ENCODE measurements at regions not wholly inside any gene's neighbourhood (a gene's known extent, or its start where the extent isn't known, plus 50 kb on each side); places are given as distances from the start of the nearest gene placed in this dataset.
A peak's percentile ranks its signal among the peaks of the same experiment; 100 is the strongest.

DNA sequence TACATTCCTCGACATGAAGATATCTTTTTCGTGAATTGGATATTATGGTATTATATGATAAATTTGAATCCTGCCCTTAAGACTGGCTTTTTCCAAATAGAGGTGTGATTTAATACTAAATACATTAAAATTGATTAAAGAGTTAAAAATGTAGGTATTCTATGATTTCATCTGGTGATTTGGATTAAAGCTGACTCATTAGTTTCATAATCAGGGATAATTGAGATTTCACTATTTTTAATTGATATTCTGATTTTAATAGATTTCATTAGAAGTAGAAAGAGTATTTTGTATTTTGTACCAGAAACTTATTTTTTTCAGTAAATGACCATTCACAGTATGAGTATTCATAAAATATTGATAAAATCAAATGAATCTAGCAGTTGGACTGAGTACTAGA is 524.1 kb downstream of the PLCL1 start:
- H3K23ac ChIP-seq (ENCODE audit: low read length), result no peak overlapping the region
- no peak overlapping the region for H2AK5ac ChIP-seq (ENCODE audit: low read length)
- no peaks in the 10 kb centered on the region for H3K36me3 ChIP-seq (ENCODE audit: control insufficient read depth, insufficient read depth, low read length)
- no peak overlapping the region for H3K4me2 ChIP-seq (ENCODE audit: low read length)
- H3K4me1 ChIP-seq (ENCODE audit: control insufficient read depth, low read depth, low read length), result no peaks in the 10 kb centered on the region
- H3K4ac ChIP-seq (ENCODE audit: low read depth, low read length), result no peak overlapping the region
- no peak overlapping the region for H3K9ac ChIP-seq (ENCODE audit: low read length)
- no peak overlapping the region for H3K18ac ChIP-seq (ENCODE audit: low read length)
- no peaks in the 10 kb centered on the region for H3K79me2 ChIP-seq (ENCODE audit: control insufficient read depth, insufficient read depth, low read length)
- no peak overlapping the region for H2BK120ac ChIP-seq (ENCODE audit: low read depth, low read length)
- H3K27me3 ChIP-seq (ENCODE audit: insufficient read depth, low read length, poor library complexity), result no peaks in the 10 kb centered on the region
- H3K56ac ChIP-seq (ENCODE audit: low read length), result no peak overlapping the region
- no CpG with 5 or more reads among the region's 2 CpGs for WGBS (ENCODE audit: extremely low coverage, insufficient coverage, low lambda C conversion rate)
- H3K27ac ChIP-seq (ENCODE audit: low read depth, low read length), result no peak overlapping the region
- H3K79me1 ChIP-seq (ENCODE audit: low read length), result no peaks in the 10 kb centered on the region
- H3K4me3 ChIP-seq (ENCODE audit: low read length), result no peak overlapping the region
- no peak overlapping the region for H2BK5ac ChIP-seq (ENCODE audit: low read length)
- H4K5ac ChIP-seq (ENCODE audit: low read length), result no peak overlapping the region
- no peak overlapping the region for H2BK15ac ChIP-seq (replicated peaks; ENCODE audit: low read depth)
- no peak for DNase-seq
- no peak overlapping the region for H4K8ac ChIP-seq (ENCODE audit: low read depth, low read length)

DNA sequence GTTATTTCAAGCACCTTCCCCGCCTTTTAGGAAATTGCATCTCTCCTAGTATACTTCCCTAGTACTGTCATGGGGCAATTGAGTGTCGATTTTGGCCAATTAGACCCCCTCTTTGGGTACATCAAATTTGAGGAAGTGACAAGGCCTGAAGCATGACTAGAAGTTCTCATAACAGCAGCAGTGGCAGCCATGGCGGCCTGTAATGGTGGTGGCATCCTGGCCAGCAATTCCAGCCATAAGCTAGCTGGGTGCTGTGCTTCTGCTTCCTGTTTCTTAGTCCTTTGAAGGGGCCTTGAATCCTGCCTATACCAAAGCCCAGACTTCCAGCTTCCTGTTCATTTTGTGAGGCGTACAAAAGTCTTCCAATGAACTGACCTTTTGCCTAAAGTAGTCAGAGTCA is 523.1 kb downstream of the PLCL1 start:
- Histone ChIP-seq H3K36me3 (ENCODE audit: control insufficient read depth, insufficient read depth, low read length) (no peaks in the 10 kb centered on the region), H4K5ac (ENCODE audit: low read length) (no peak overlapping the region), H3K4me3 (ENCODE audit: low read length) (no peak overlapping the region), H2AK5ac (ENCODE audit: low read length) (no peak overlapping the region), H3K23ac (ENCODE audit: low read length) (no peak overlapping the region), H2BK5ac (ENCODE audit: low read length) (no peak overlapping the region), H3K4ac (ENCODE audit: low read depth, low read length) (no peak overlapping the region), H3K27ac (ENCODE audit: low read depth, low read length) (no peak overlapping the region), H3K27me3 (ENCODE audit: insufficient read depth, low read length, poor library complexity) (no peaks in the 10 kb centered on the region), H3K18ac (ENCODE audit: low read length) (no peak overlapping the region), H2BK120ac (ENCODE audit: low read depth, low read length) (no peak overlapping the region), H3K9ac (ENCODE audit: low read length) (no peak overlapping the region), H3K79me1 (ENCODE audit: low read length) (no peaks in the 10 kb centered on the region), H2BK15ac (replicated peaks; ENCODE audit: low read depth) (no peak overlapping the region), H3K79me2 (ENCODE audit: control insufficient read depth, insufficient read depth, low read length) (no peaks in the 10 kb centered on the region), H4K8ac (ENCODE audit: low read depth, low read length) (no peak overlapping the region), H3K4me2 (ENCODE audit: low read length) (no peak overlapping the region), H3K56ac (ENCODE audit: low read length) (no peak overlapping the region), H3K4me1 (ENCODE audit: control insufficient read depth, low read depth, low read length) (no peaks in the 10 kb centered on the region)
- DNase-seq, result no peak
- no CpG with 5 or more reads among the region's 4 CpGs for WGBS (ENCODE audit: extremely low coverage, insufficient coverage, low lambda C conversion rate)

DNA sequence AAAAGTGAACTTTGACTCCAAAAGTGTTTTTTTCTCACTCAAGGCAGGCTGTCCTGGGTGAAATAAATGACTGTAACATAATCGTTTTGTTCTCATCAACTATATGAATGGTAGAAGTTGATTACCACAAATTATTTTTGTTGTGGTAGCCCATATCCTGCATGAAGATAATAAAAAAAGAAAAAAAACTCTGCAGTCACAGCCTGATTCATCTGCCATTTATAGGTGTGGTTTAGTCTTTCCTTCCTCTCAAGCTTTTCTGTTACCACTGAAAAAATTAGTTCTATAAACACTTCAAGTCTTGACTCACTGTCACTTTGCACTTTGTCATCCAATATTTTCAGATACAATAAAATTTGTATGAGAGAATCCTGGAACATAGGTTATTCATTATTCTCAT is 522.0 kb downstream of the PLCL1 start:
- no peak overlapping the region for H4K8ac ChIP-seq (ENCODE audit: low read depth, low read length)
- no peak overlapping the region for H2BK5ac ChIP-seq (ENCODE audit: low read length)
- H3K27me3 ChIP-seq (ENCODE audit: insufficient read depth, low read length, poor library complexity), result no peaks in the 10 kb centered on the region
- H3K36me3 ChIP-seq (ENCODE audit: control insufficient read depth, insufficient read depth, low read length), result no peaks in the 10 kb centered on the region
- H3K18ac ChIP-seq (ENCODE audit: low read length), result no peak overlapping the region
- H3K79me2 ChIP-seq (ENCODE audit: control insufficient read depth, insufficient read depth, low read length), result no peaks in the 10 kb centered on the region
- no peak overlapping the region for H2BK120ac ChIP-seq (ENCODE audit: low read depth, low read length)
- H4K5ac ChIP-seq (ENCODE audit: low read length), result no peak overlapping the region
- no peak overlapping the region for H3K9ac ChIP-seq (ENCODE audit: low read length)
- H3K56ac ChIP-seq (ENCODE audit: low read length), result no peak overlapping the region
- H3K4me3 ChIP-seq (ENCODE audit: low read length), result no peak overlapping the region
- no peak overlapping the region for H3K23ac ChIP-seq (ENCODE audit: low read length)
- H3K4ac ChIP-seq (ENCODE audit: low read depth, low read length), result no peak overlapping the region
- no CpG with 5 or more reads among the region's 1 CpG for WGBS (ENCODE audit: extremely low coverage, insufficient coverage, low lambda C conversion rate)
- no peak overlapping the region for H2AK5ac ChIP-seq (ENCODE audit: low read length)
- DNase-seq, result no peak
- no peaks in the 10 kb centered on the region for H3K4me1 ChIP-seq (ENCODE audit: control insufficient read depth, low read depth, low read length)
- no peak overlapping the region for H3K27ac ChIP-seq (ENCODE audit: low read depth, low read length)
- no peaks in the 10 kb centered on the region for H3K79me1 ChIP-seq (ENCODE audit: low read length)
- no peak overlapping the region for H2BK15ac ChIP-seq (replicated peaks; ENCODE audit: low read depth)
- no peak overlapping the region for H3K4me2 ChIP-seq (ENCODE audit: low read length)

DNA sequence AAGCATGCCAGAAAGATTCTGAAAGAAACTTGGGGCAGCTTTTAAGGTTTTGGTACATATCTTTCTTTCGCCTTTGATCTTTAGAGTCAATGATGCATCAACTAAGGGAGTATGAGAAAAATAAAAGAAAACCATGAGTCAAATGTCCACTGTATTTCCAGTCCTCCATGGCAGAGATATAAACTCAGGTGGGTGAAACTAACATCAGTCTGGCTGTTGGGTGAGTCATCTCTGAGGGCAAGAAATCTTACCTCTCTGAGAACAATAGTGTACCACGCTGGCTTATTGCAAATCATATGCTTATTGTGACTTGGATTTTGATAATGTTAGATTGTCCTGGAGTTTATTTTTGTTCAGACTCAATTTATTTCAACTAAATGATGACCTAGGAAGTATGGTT is 521.0 kb downstream of the PLCL1 start:
- H3K56ac ChIP-seq (ENCODE audit: low read length), result no peak overlapping the region
- H3K36me3 ChIP-seq (ENCODE audit: control insufficient read depth, insufficient read depth, low read length), result no peaks in the 10 kb centered on the region
- no peak overlapping the region for H3K9ac ChIP-seq (ENCODE audit: low read length)
- H2AK5ac ChIP-seq (ENCODE audit: low read length), result no peak overlapping the region
- H3K27ac ChIP-seq (ENCODE audit: low read depth, low read length), result no peak overlapping the region
- no CpG with 5 or more reads among the region's 2 CpGs for WGBS (ENCODE audit: extremely low coverage, insufficient coverage, low lambda C conversion rate)
- no peak overlapping the region for H3K23ac ChIP-seq (ENCODE audit: low read length)
- no peak overlapping the region for H3K4ac ChIP-seq (ENCODE audit: low read depth, low read length)
- H2BK5ac ChIP-seq (ENCODE audit: low read length), result no peak overlapping the region
- H2BK15ac ChIP-seq (replicated peaks; ENCODE audit: low read depth), result no peak overlapping the region
- no peaks in the 10 kb centered on the region for H3K27me3 ChIP-seq (ENCODE audit: insufficient read depth, low read length, poor library complexity)
- no peak overlapping the region for H4K8ac ChIP-seq (ENCODE audit: low read depth, low read length)
- no peak overlapping the region for H2BK120ac ChIP-seq (ENCODE audit: low read depth, low read length)
- no peaks in the 10 kb centered on the region for H3K79me1 ChIP-seq (ENCODE audit: low read length)
- H3K4me1 ChIP-seq (ENCODE audit: control insufficient read depth, low read depth, low read length), result no peaks in the 10 kb centered on the region
- H3K79me2 ChIP-seq (ENCODE audit: control insufficient read depth, insufficient read depth, low read length), result no peaks in the 10 kb centered on the region
- H3K18ac ChIP-seq (ENCODE audit: low read length), result no peak overlapping the region
- H4K5ac ChIP-seq (ENCODE audit: low read length), result no peak overlapping the region
- DNase-seq, result no peak
- no peak overlapping the region for H3K4me2 ChIP-seq (ENCODE audit: low read length)
- no peak overlapping the region for H3K4me3 ChIP-seq (ENCODE audit: low read length)

DNA sequence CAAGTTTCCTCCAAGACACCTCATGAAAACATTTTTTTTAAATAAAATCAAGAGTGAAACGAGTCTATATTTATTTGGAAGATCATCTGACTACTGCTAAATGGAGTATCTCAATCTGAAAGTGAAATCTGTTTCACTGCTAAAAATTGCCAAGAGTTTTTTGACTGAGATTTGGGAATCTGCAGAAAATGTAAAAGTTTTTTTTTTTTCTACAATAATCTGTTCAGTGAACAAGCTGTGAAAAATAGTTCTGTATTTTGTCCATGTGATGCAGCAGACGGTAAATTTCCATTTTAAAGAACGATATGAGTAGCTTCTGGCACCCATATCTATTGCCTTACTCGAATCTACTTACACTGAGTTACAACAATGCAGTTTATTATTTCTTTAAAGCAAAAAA is 519.7 kb downstream of the PLCL1 start:
- H3K79me1 ChIP-seq (ENCODE audit: low read length), result no peaks in the 10 kb centered on the region
- H3K4me1 ChIP-seq (ENCODE audit: control insufficient read depth, low read depth, low read length), result no peaks in the 10 kb centered on the region
- no peak overlapping the region for H3K4me2 ChIP-seq (ENCODE audit: low read length)
- no peak overlapping the region for H4K5ac ChIP-seq (ENCODE audit: low read length)
- H4K8ac ChIP-seq (ENCODE audit: low read depth, low read length), result no peak overlapping the region
- H3K4ac ChIP-seq (ENCODE audit: low read depth, low read length), result no peak overlapping the region
- no peaks in the 10 kb centered on the region for H3K36me3 ChIP-seq (ENCODE audit: control insufficient read depth, insufficient read depth, low read length)
- no peak overlapping the region for H2BK5ac ChIP-seq (ENCODE audit: low read length)
- no peaks in the 10 kb centered on the region for H3K79me2 ChIP-seq (ENCODE audit: control insufficient read depth, insufficient read depth, low read length)
- no peak overlapping the region for H3K4me3 ChIP-seq (ENCODE audit: low read length)
- no peak for DNase-seq
- WGBS (ENCODE audit: extremely low coverage, insufficient coverage, low lambda C conversion rate), result no CpG with 5 or more reads among the region's 4 CpGs
- no peak overlapping the region for H3K23ac ChIP-seq (ENCODE audit: low read length)
- no peak overlapping the region for H3K18ac ChIP-seq (ENCODE audit: low read length)
- no peak overlapping the region for H3K56ac ChIP-seq (ENCODE audit: low read length)
- no peak overlapping the region for H2BK15ac ChIP-seq (replicated peaks; ENCODE audit: low read depth)
- no peak overlapping the region for H3K27ac ChIP-seq (ENCODE audit: low read depth, low read length)
- H3K27me3 ChIP-seq (ENCODE audit: insufficient read depth, low read length, poor library complexity), result no peaks in the 10 kb centered on the region
- H2AK5ac ChIP-seq (ENCODE audit: low read length), result no peak overlapping the region
- no peak overlapping the region for H2BK120ac ChIP-seq (ENCODE audit: low read depth, low read length)
- no peak overlapping the region for H3K9ac ChIP-seq (ENCODE audit: low read length)

DNA sequence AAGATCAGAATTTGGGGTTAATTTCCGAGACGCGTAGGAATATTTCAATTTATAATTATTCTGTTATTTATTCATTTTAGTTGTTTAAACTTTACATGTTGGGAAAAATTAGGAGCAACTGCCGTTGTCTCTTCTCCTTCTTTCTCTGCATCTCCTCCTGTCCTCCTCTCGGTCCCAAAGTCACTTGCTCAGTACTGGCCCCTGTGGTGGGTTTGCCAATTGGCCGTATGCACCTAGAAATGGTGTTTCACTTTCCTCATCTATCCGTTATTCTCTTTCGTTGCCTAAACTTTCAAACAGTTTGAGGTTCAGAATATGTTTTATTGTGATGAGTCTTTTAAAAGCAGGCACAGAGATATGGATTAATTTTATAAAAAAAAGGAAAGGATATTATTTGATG is 517.9 kb downstream of the PLCL1 start:
- H3K79me1 ChIP-seq (ENCODE audit: low read length), result no peaks in the 10 kb centered on the region
- H4K8ac ChIP-seq (ENCODE audit: low read depth, low read length), result no peak overlapping the region
- H2BK120ac ChIP-seq (ENCODE audit: low read depth, low read length), result no peak overlapping the region
- DNase-seq, result peak; percentile 47
- H3K36me3 ChIP-seq (ENCODE audit: control insufficient read depth, insufficient read depth, low read length), result no peaks in the 10 kb centered on the region
- no peak overlapping the region for H3K9ac ChIP-seq (ENCODE audit: low read length)
- WGBS (ENCODE audit: extremely low coverage, insufficient coverage, low lambda C conversion rate), result no CpG with 5 or more reads among the region's 8 CpGs
- H3K79me2 ChIP-seq (ENCODE audit: control insufficient read depth, insufficient read depth, low read length), result no peaks in the 10 kb centered on the region
- no peaks in the 10 kb centered on the region for H3K4me1 ChIP-seq (ENCODE audit: control insufficient read depth, low read depth, low read length)
- H3K23ac ChIP-seq (ENCODE audit: low read length), result no peak overlapping the region
- no peak overlapping the region for H2AK5ac ChIP-seq (ENCODE audit: low read length)
- no peak overlapping the region for H3K56ac ChIP-seq (ENCODE audit: low read length)
- H3K4ac ChIP-seq (ENCODE audit: low read depth, low read length), result no peak overlapping the region
- H3K4me3 ChIP-seq (ENCODE audit: low read length), result no peak overlapping the region
- no peaks in the 10 kb centered on the region for H3K27me3 ChIP-seq (ENCODE audit: insufficient read depth, low read length, poor library complexity)
- no peak overlapping the region for H3K18ac ChIP-seq (ENCODE audit: low read length)
- H3K4me2 ChIP-seq (ENCODE audit: low read length), result no peak overlapping the region
- H2BK15ac ChIP-seq (replicated peaks; ENCODE audit: low read depth), result no peak overlapping the region
- no peak overlapping the region for H3K27ac ChIP-seq (ENCODE audit: low read depth, low read length)
- H2BK5ac ChIP-seq (ENCODE audit: low read length), result no peak overlapping the region
- no peak overlapping the region for H4K5ac ChIP-seq (ENCODE audit: low read length)
